A204.1 (cell line): ENCODE measurements at regions not wholly inside any gene's neighbourhood (a gene's known extent, or its start where the extent isn't known, plus 50 kb on each side); places are given as distances from the start of the nearest gene placed in this dataset.
A peak's percentile ranks its signal among the peaks of the same experiment; 100 is the strongest.
"Not testable (repeated sequence)": the region's sequence is repeated elsewhere in the genome, so short reads cannot be mapped to it uniquely, and the experiment has no call there.

Experiments used
- FAIRE-seq: peaks from 2 replicates; lab custom pipeline; 2012; peaks lifted over from hg19 to GRCh38; lab: Jason Lieb, UNC

GRCh38 chr11:109939166-109939810 lies 153.9 kb upstream of the ZC3H12C start:
- peak; percentile 76 for FAIRE-seq

DNA sequence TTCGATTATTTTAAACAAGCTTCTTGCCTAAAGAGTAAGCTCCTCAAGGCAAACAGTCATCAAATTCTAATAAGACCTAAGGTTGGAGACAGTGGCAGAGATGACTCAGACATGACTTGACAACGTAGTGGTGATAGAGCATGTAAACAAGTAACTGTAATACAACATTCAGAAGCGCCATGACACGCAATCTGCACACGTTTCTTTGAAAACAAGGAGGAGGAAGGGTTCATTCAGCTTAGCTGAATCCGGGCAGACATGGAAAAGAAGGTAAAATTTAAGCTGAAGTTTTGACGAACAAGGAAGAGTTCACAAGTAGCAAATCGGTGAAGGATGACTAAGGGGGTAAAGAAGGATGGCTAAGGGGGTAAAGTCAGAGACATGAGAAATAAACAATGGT lies 152.4 kb upstream of the ZC3H12C start:
- FAIRE-seq, result no peak

GRCh38 chr11:109945626-109946321 lies 147.4 kb upstream of the ZC3H12C start:
- FAIRE-seq, result no peak

- peak; percentile 41 for FAIRE-seq
Measured at GRCh38 chr11:109946322-109946846, 146.8 kb upstream of the ZC3H12C start.

GRCh38 chr11:109954534-109954933 lies 138.7 kb upstream of the ZC3H12C start:
- no peak for FAIRE-seq

DNA sequence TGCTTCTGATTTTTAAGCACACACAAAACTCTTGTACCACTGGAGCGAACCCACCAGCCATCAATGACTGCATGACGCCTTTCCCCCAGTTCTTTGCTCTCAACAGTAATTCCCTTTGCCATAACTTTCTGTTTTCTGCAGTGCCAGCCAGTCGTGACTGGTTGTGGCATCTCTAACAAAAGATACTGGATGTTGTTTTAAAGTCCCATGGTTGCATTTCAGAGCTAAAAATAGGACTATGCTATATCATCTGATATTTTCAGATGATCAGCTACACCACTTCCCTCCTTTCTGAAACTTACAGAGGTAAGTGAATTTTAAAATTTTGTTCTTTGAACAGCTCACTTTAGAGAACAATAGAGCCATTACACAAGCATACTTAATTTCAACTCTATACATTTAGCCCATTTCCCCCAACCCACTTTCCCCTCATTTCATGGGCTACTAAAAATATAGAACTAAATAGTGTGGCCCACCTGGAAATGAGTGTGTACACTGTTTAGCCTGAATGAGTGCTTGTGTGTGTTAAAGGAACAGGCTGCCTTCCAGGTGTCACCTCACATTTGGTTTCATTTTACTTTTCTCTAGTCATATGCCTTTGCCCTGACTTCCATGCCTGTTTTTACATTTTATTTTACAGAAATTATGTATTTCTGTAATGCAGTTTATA lies 136.9 kb upstream of the ZC3H12C start:
- no peak for FAIRE-seq

GRCh38 chr11:109957000-109957399 lies 136.2 kb upstream of the ZC3H12C start:
- FAIRE-seq, result no peak

GRCh38 chr11:109957601-109958000 lies 135.6 kb upstream of the ZC3H12C start:
- FAIRE-seq, result no peak

DNA sequence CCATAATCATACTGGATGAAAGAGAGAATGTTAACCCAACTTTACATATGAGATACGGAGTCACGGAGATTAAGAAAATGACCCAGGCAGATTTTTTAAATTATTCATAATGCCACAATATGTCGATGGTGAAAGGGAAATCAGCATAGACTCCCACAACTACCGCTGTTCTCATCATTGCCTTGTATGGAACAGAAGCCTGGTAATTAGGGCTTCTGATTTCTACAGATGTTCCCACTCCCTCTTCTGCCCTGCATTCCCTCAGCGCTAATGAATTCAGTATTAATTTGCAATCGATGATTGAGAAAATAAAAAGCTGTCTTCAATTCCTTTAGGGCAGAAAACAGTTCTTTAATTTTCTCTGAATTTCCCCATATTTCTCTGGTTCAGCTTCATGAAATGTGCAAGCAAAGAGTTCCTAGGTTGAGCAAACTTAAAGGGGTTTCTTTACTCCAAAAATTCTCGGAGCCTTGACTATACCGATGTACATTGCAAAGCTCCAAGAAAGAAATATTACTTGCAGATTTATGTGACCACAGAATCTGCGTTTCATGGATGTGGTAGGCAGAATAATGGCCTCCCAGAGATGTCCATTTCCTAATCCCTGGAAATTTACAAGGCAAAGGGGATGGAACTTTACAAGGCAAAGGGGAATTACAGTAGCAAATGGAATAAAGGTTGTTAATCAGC lies 134.9 kb upstream of the ZC3H12C start:
- no peak for FAIRE-seq

DNA sequence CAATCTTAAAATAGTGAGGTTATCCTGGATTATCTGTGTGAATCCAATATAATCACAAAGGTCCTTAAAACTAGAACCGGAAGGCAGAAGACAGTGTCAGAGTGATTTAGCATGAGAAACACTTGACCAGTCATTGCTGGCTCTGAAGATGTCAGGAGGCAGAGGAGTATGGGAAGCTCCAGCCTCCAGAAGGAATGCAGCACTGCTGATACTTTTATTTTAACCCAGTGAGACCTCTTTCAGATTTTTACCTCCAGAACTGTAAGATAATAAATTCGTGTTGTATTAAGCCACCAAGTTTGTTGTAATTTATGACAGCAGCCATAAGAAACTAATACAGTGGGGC lies 134.4 kb upstream of the ZC3H12C start:
- FAIRE-seq, result no peak

- FAIRE-seq, result no peak
Measured at GRCh38 chr11:109960831-109961230, 132.4 kb upstream of the ZC3H12C start.

DNA sequence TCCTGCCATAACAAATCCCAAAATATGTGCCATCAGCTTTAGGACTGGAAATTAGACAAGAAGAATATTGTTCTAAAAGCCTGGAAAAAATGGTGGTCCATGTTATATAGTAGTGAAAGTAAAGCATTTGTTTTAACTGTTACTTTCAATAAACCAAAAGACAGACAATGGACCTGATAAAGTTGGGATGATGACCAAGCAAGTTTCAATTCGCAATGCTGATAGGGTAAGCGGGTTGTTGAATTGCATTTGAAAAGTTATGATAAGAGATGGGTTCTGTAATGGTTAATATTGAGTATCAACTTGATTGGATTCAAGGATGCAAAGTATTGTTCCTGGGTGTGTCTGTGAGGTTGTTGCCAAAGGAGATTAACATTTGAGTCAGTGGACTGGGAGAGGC lies 131.9 kb upstream of the ZC3H12C start:
- FAIRE-seq, result no peak

DNA sequence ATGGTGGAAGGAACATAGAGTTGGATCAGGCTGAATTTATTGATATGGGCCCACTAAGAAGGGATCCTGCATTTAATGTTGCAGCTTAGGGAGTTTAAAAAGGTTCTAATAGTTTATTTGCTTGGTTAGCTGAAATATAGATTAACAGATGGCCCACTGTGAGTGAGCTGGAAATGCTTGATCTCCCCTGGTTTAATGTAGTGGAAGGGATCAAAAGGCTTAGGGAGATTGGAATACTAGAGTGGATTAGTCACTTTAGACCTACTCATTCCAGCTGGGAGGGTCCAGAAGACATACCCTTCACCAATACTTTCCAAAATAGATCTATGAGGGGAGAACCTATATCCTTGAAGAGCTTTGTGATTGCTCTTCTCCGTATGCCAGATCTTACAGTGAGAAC lies 130.1 kb upstream of the ZC3H12C start:
- no peak for FAIRE-seq

DNA sequence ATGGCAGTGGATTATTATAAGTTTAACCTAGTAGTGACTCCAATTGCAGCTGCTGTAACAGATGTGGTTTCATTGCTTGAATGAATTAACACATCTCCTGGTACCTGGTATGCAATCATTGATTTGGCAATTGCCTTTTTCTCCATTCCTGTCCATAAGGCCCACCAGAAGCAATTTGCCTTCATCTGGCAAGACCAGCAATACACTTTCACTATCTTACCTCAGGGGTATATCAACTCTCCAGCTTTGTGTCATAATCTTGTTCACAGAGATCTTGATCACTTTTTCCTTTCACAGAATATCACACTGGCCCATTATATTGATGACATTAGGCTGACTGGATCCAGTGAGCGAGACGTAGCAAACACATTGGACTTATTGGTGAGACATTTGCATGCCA lies 128.7 kb upstream of the ZC3H12C start:
- FAIRE-seq, result no peak

- FAIRE-seq, result not testable (repeated sequence)
Measured at GRCh38 chr11:109965445-109965844, 127.7 kb upstream of the ZC3H12C start.

DNA sequence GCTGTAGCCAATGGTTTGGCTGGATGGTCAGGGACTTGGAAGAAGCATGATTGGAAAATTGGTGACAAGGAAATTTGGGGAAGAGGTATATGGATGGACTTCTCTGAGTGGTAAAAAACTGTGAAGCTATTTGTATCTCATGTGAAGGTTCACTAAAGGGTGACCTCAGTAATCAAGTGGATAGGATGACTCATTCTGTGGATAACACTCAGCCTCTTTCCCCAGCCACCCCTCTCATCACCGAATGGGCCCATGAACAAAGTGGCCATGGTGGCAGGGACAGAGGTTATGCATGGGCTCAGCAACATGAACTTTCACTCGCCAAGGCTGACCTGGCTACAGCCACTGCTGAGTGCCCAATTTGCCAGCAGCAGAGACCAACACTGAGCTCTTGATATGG lies 127.3 kb upstream of the ZC3H12C start:
- not testable (repeated sequence) for FAIRE-seq

GRCh38 chr11:109967136-109967535 lies 126.1 kb upstream of the ZC3H12C start:
- not testable (repeated sequence) for FAIRE-seq

- no peak for FAIRE-seq
Measured at GRCh38 chr11:109968299-109968698, 124.9 kb upstream of the ZC3H12C start.

DNA sequence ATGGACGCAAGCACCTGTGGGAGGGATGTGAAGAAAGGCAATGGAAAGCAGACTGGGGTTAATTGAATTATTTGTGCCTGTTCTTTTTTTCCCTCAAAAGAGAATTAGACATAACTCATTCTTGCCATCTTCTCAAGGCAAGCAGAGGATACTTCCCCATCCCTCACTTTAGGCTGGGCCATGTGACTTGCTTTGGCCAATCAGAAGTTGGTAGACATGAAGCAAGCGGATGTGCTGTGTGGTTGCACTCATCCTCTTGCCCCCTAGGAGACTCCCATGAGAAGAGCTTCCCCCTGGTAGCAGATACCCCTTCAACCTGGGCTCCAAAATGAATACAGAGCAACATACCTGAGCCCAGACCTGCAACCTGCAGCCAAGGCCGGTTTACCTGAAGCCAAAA lies 124.4 kb upstream of the ZC3H12C start:
- FAIRE-seq, result no peak

- no peak for FAIRE-seq
Measured at GRCh38 chr11:109970516-109971183, 122.5 kb upstream of the ZC3H12C start.

GRCh38 chr11:109971184-109971523 lies 122.0 kb upstream of the ZC3H12C start:
- no peak for FAIRE-seq

- FAIRE-seq, result no peak
Measured at GRCh38 chr11:109972181-109972715, 120.9 kb upstream of the ZC3H12C start.
